Activated B cell treated with CpG ODN at 0.5 μM for 24 hours (primary cell): ENCODE measurements at regions not wholly inside any gene's neighbourhood (a gene's known extent, or its start where the extent isn't known, plus 50 kb on each side); places are given as distances from the start of the nearest gene placed in this dataset.

Experiments
- ATAC-seq: fragments of 200-7000 bp; cut with Tn5 transposase; one replicate; pipeline ENCODE4 v1.10.0; 2021; ENCODE audit warnings: low read depth, mild to moderate bottlenecking, moderate library complexity
- CTCF ChIA-PET: fragments of 350-600 bp; sonication (Branson Sonifier 250); formaldehyde crosslinking; loops from one replicate; lab custom pipeline; 2021; ENCODE audit warnings: antibody characterized with exemption; lab: Charles Lee
- POLR2A ChIA-PET: fragments of 350-600 bp; sonication (Branson Sonifier 250); formaldehyde crosslinking; loops from one replicate; lab custom pipeline; 2021; ENCODE audit warnings: antibody characterized with exemption; lab: Charles Lee
- DNase-seq: peaks from one replicate; pipeline ENCODE4 v3.0.0; 2022
- H3K27ac Mint-ChIP-seq: one replicate; pipeline ENCODE4 v1.8.0; 2020; ENCODE audit warnings: mixed read lengths
- H3K27me3 Mint-ChIP-seq: one replicate; pipeline ENCODE4 v1.8.0; 2021; ENCODE audit warnings: mixed read lengths
- H3K36me3 Mint-ChIP-seq: one replicate; pipeline ENCODE4 v1.8.0; 2021; ENCODE audit warnings: low read depth, mixed read lengths
- H3K4me1 Mint-ChIP-seq: one replicate; pipeline ENCODE4 v1.8.0; 2021; ENCODE audit warnings: mixed read lengths
- H3K4me3 Mint-ChIP-seq: one replicate; pipeline ENCODE4 v1.8.0; 2020; ENCODE audit warnings: mild to moderate bottlenecking, mixed read lengths
- H3K9me3 Mint-ChIP-seq: one replicate; pipeline ENCODE4 v1.8.0; 2020; ENCODE audit warnings: mixed read lengths
- CTCF ChIP-seq: fragments of 200-600 bp; IDR thresholded peaks from one replicate; pipeline ENCODE4 v1.8.0; 2022; ENCODE audit warnings: antibody characterized with exemption, mild to moderate bottlenecking
- intact Hi-C: fragments of 100-400 bp; cut with micrococcal nuclease; formaldehyde crosslinking; loops from one replicate; pipeline ENCODE4 v1.15.1; 2024

- no peak overlapping the region for H3K27ac Mint-ChIP-seq
- H3K36me3 Mint-ChIP-seq: no peaks in the 10 kb centered on the region
- ChIA-PET POLR2A (no interaction called here), CTCF (no interaction called here)
- no peaks in the 10 kb centered on the region for H3K9me3 Mint-ChIP-seq
- ATAC-seq (no peak), DNase-seq (no peak)
- intact Hi-C loops: no loop called here
- no peaks in the 10 kb centered on the region for H3K27me3 Mint-ChIP-seq
- H3K4me3 Mint-ChIP-seq: no peak overlapping the region
- no peak for TF ChIP-seq CTCF
- no peaks in the 10 kb centered on the region for H3K4me1 Mint-ChIP-seq
Measured at GRCh38 chr6:85961125-85961524, 318.4 kb upstream of the SYNCRIP start.

DNA sequence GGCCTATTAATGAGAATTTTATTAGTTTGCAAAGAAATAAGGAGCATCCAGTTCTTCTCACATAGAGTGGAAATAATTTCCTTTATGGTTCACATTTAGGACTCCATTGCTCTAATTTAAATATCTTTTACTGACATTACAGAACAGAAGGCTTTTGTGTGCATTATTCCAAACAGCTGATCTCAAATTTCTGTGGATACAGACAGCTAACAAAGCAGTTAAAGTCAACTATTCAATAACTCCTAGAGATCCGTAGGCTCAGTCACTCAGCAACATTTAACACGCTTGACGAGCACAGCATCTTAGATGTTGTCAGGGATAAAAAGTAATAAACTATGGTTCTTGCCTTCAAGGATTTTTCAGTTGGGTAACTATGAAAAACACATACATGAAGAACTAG lies 305.8 kb upstream of the SYNCRIP start:
- H3K4me1 Mint-ChIP-seq: no peaks in the 10 kb centered on the region
- no peaks in the 10 kb centered on the region for H3K36me3 Mint-ChIP-seq

GRCh38 chr6:85945459-85946185 lies 302.9 kb upstream of the SYNCRIP start:
- POLR2A ChIA-PET: no interaction called here
- Mint-ChIP-seq H3K36me3 (no peaks in the 10 kb centered on the region), H3K27ac (no peak overlapping the region), H3K4me1 (no peaks in the 10 kb centered on the region), H3K27me3 (no peaks in the 10 kb centered on the region), H3K4me3 (no peak overlapping the region), H3K9me3 (peaks cover 5% of the 10 kb centered on the region)
- intact Hi-C loops: no loop called here
- ATAC-seq (no peak), DNase-seq (no peak)
- TF ChIP-seq CTCF: no peak
- CTCF ChIA-PET: no interaction called here

More for the DNA sequence above, 305.8 kb upstream of the SYNCRIP start:
- Mint-ChIP-seq H3K27ac (no peak overlapping the region), H3K9me3 (peaks cover 12% of the 10 kb centered on the region), H3K4me3 (no peak overlapping the region), H3K27me3 (no peaks in the 10 kb centered on the region)
- ChIA-PET CTCF (no interaction called here), POLR2A (no interaction called here)
- no peak for TF ChIP-seq CTCF
- no peak for DNase-seq
- intact Hi-C loops: no loop called here
- ATAC-seq: no peak

GRCh38 chr6:85944776-85945175 lies 302.1 kb upstream of the SYNCRIP start:
- no peaks in the 10 kb centered on the region for H3K27me3 Mint-ChIP-seq
- DNase-seq (no peak), ATAC-seq (no peak)
- H3K9me3 Mint-ChIP-seq: peaks cover 2% of the 10 kb centered on the region
- TF ChIP-seq CTCF: no peak
- H3K4me3 Mint-ChIP-seq: no peak overlapping the region
- CTCF ChIA-PET: no interaction called here
- no peak overlapping the region for H3K27ac Mint-ChIP-seq
- no peaks in the 10 kb centered on the region for H3K4me1 Mint-ChIP-seq
- intact Hi-C loops: no loop called here
- no peaks in the 10 kb centered on the region for H3K36me3 Mint-ChIP-seq
- POLR2A ChIA-PET: no interaction called here

DNA sequence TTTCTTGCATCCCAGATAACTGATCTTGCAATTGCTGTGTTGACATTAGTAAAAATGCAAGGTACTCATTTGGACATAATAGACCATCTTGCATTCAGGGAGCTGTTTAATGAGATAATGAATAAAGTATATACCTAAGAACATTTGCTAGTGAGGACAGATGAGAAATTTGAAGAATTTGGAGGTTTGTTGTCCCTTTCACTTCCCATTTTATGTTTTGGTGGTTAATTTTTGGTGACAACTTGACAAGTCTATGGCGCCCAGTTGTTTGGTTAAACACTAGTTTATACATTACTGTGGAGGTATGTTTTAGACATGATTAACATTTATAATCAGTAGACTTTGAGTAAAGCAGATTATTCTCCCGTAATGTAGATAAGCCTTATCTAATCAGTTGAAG lies 300.2 kb upstream of the SYNCRIP start:
- Mint-ChIP-seq H3K27me3 (no peaks in the 10 kb centered on the region), H3K27ac (no peak overlapping the region)

More for the DNA sequence above, 300.2 kb upstream of the SYNCRIP start:
- ChIA-PET POLR2A (no interaction called here), CTCF (no interaction called here)
- ATAC-seq: no peak
- no peak overlapping the region for H3K4me3 Mint-ChIP-seq
- no peaks in the 10 kb centered on the region for H3K36me3 Mint-ChIP-seq
- no peak for DNase-seq
- peaks cover 2% of the 10 kb centered on the region for H3K9me3 Mint-ChIP-seq
- no peak for TF ChIP-seq CTCF
- intact Hi-C loops: no loop called here
- H3K4me1 Mint-ChIP-seq: no peaks in the 10 kb centered on the region
